ENCODE measurements at regions not wholly inside any gene's neighbourhood (a gene's known extent, or its start where the extent isn't known, plus 50 kb on each side); places are given as distances from the start of the nearest gene placed in this dataset.

- DNase-seq (no peak), ATAC-seq (no peak)
- no peaks in the 10 kb centered on the region for H3K36me3 ChIP-seq
- no peak overlapping the region for H3K27ac ChIP-seq
- H3K27me3 ChIP-seq, result no peaks in the 10 kb centered on the region
- intact Hi-C loops (cut with DNase I), result loop anchor here in 1 of 2 donors (5.0 kb wide), 1 partner anchor 286 kb away; no protein-coding TSS in a partner anchor
- no peak overlapping the region for H3K4me3 ChIP-seq
- TF ChIP-seq CTCF (IDR thresholded peaks at IDR 0.05), result no peak
- H3K4me1 ChIP-seq, result no peaks in the 10 kb centered on the region
- no peaks in the 10 kb centered on the region for H3K9me3 ChIP-seq
Observed at GRCh38 chr3:59576606-59577005, 526.8 kb upstream of the CFAP20DC start.

- ATAC-seq, result peak; percentile 91
- intact Hi-C loops (cut with DNase I), result loop anchor here in 1 of 2 donors (5.0 kb wide), 1 partner anchor 287 kb away; no protein-coding TSS in a partner anchor
Observed at GRCh38 chr3:59575113-59576001, 525.5 kb upstream of the CFAP20DC start.

GRCh38 chr3:59573911-59574310, 524.1 kb upstream of the CFAP20DC start:
- Histone ChIP-seq H3K9me3 (no peaks in the 10 kb centered on the region), H3K4me3 (no peak overlapping the region), H3K27ac (no peak overlapping the region), H3K27me3 (no peaks in the 10 kb centered on the region), H3K36me3 (no peaks in the 10 kb centered on the region), H3K4me1 (no peaks in the 10 kb centered on the region)
- no peak for TF ChIP-seq CTCF (IDR thresholded peaks at IDR 0.05)
- DNase-seq (peak in 1 of 4 donors; percentile 18), ATAC-seq (peak; percentile 48)
- intact Hi-C loops (cut with DNase I), result no loop called here

More at GRCh38 chr3:59575113-59576001, 525.5 kb upstream of the CFAP20DC start:
- no peaks in the 10 kb centered on the region for H3K4me1 ChIP-seq
- peak; percentile 72 to 88 (median 83) for DNase-seq
- no peaks in the 10 kb centered on the region for H3K36me3 ChIP-seq
- peak; percentile 97 for TF ChIP-seq CTCF (IDR thresholded peaks at IDR 0.05)
- no peak overlapping the region for H3K27ac ChIP-seq
- H3K9me3 ChIP-seq, result no peaks in the 10 kb centered on the region
- H3K4me3 ChIP-seq, result no peak overlapping the region
- no peaks in the 10 kb centered on the region for H3K27me3 ChIP-seq

GRCh38 chr3:59572106-59572505, 522.3 kb upstream of the CFAP20DC start:
- no peak overlapping the region for H3K27ac ChIP-seq
- H3K27me3 ChIP-seq, result no peaks in the 10 kb centered on the region
- TF ChIP-seq CTCF (IDR thresholded peaks at IDR 0.05), result no peak
- no peaks in the 10 kb centered on the region for H3K9me3 ChIP-seq
- intact Hi-C loops (cut with DNase I), result no loop called here
- no peaks in the 10 kb centered on the region for H3K4me1 ChIP-seq
- H3K36me3 ChIP-seq, result no peaks in the 10 kb centered on the region
- ATAC-seq, result no peak
- H3K4me3 ChIP-seq, result no peak overlapping the region
- no peak for DNase-seq

GRCh38 chr3:59570806-59571205, 521.0 kb upstream of the CFAP20DC start:
- Histone ChIP-seq H3K36me3 (no peaks in the 10 kb centered on the region), H3K27ac (no peak overlapping the region), H3K4me3 (no peak overlapping the region), H3K27me3 (no peaks in the 10 kb centered on the region), H3K4me1 (no peaks in the 10 kb centered on the region), H3K9me3 (no peaks in the 10 kb centered on the region)
- intact Hi-C loops (cut with DNase I), result no loop called here
- DNase-seq (no peak), ATAC-seq (no peak)
- no peak for TF ChIP-seq CTCF (IDR thresholded peaks at IDR 0.05)
